SK-N-SH (cell line): ENCODE measurements at regions not wholly inside any gene's neighbourhood (a gene's known extent, or its start where the extent isn't known, plus 50 kb on each side); places are given as distances from the start of the nearest gene placed in this dataset.

Source experiments
- CTCF ChIA-PET: fragments of 300-600, 350-600 bp; formaldehyde crosslinking; extraction: SDS; loops from one replicate; lab custom pipeline; 2021; lab: Yijun Ruan, JAX
- POLR2A ChIA-PET: fragments of 350-600 bp; sonication (Branson Sonifier 250); formaldehyde crosslinking; extraction: SDS; loops from one replicate; lab custom pipeline; 2020; ENCODE audit warnings: antibody characterized with exemption, inconsistent platforms; lab: Yijun Ruan, JAX
- DNase-seq: peaks from one replicate; pipeline ENCODE4 v3.0.0; 2012
- H2AFZ ChIP-seq: fragments of 200-600 bp; sonication (generic); 2 replicates; pipeline ENCODE4 v1.8.1; 2016; ENCODE audit warnings: antibody characterized with exemption, mild to moderate bottlenecking, low read depth
- H3F3A ChIP-seq: fragments of 200-600 bp; sonication (generic); replicated peaks from 2 replicates; pipeline ENCODE3; 2016; ENCODE audit warnings: antibody characterized with exemption, mild to moderate bottlenecking; ENCODE audit not compliant: insufficient read depth
- H3K27ac ChIP-seq, 2 experiments: fragments of 200-500 bp in 1 of 2; fragments of 200-600 bp in 1 of 2; sonication (Bioruptor generic) in 1 of 2; sonication (generic), shearing (Covaris generic) in 1 of 2; 2 replicates each; pipeline versions ENCODE4 v1.5.1 to v1.6.1; 2014 to 2016; ENCODE audit warnings: low read depth in 2 of 2, inconsistent platforms in 1 of 2, low read length in 1 of 2, mild to moderate bottlenecking in 1 of 2, mixed read lengths in 1 of 2
- H3K27me3 ChIP-seq: fragments of 200-600 bp; sonication (generic), shearing (Covaris generic); 2 replicates; pipeline ENCODE4 v1.6.1; 2016; ENCODE audit warnings: mixed run types; ENCODE audit not compliant: insufficient read depth
- H3K36me3 ChIP-seq, 2 experiments: fragments of 200-500 bp in 1 of 2; fragments of 200-600 bp in 1 of 2; sonication (Bioruptor generic) in 1 of 2; sonication (generic) in 1 of 2; replicated peaks in 1 of 2; 2 replicates each; pipeline versions ENCODE3 to v1.5.1; 2014 to 2016; ENCODE audit warnings: low read length in 1 of 2, mild to moderate bottlenecking in 1 of 2; ENCODE audit not compliant: insufficient read depth in 2 of 2, control insufficient read depth in 1 of 2
- H3K4me1 ChIP-seq, 2 experiments: fragments of 200-500 bp in 1 of 2; fragments of 200-600 bp in 1 of 2; sonication (Bioruptor generic) in 1 of 2; sonication (generic), shearing (Covaris generic) in 1 of 2; 2 replicates each; pipeline versions ENCODE4 v1.5.1 to v1.6.1; 2014 to 2016; ENCODE audit warnings: low read depth in 1 of 2, low read length in 1 of 2, mixed run types in 1 of 2; ENCODE audit not compliant: insufficient read depth in 2 of 2, control insufficient read depth in 1 of 2
- H3K4me2 ChIP-seq: fragments of 200-600 bp; sonication (generic), shearing (Covaris generic); 2 replicates; pipeline ENCODE4 v1.6.1; 2017; ENCODE audit warnings: mixed run types
- H3K4me3 ChIP-seq, 2 experiments: fragments of 200-500 bp in 1 of 2; fragments of 200-600 bp in 1 of 2; sonication (Bioruptor generic) in 1 of 2; sonication (generic), shearing (Covaris generic) in 1 of 2; 2 replicates each; pipeline versions ENCODE4 v1.5.1 to v1.8.1; 2014 to 2016; ENCODE audit warnings: low read depth in 2 of 2, inconsistent platforms in 1 of 2, low read length in 1 of 2, mild to moderate bottlenecking in 1 of 2, mixed read lengths in 1 of 2, moderate library complexity in 1 of 2
- H3K79me2 ChIP-seq: fragments of 200-600 bp; sonication (generic); 2 replicates; pipeline ENCODE4 v1.8.1; 2017; ENCODE audit warnings: mild to moderate bottlenecking; ENCODE audit not compliant: insufficient read depth
- H3K9ac ChIP-seq: fragments of 200-600 bp; sonication (generic); 2 replicates; pipeline ENCODE4 v1.6.1; 2017; ENCODE audit warnings: mixed run types
- H3K9me2 ChIP-seq: fragments of 200-600 bp; sonication (generic); 2 replicates; pipeline ENCODE4 v1.6.1; 2017; ENCODE audit warnings: mixed run types
- H3K9me3 ChIP-seq: fragments of 200-600 bp; sonication (generic); 2 replicates; pipeline ENCODE4 v1.6.1; 2017; ENCODE audit warnings: mixed run types, mild to moderate bottlenecking, moderate library complexity
- H4K20me1 ChIP-seq: fragments of 200-600 bp; sonication (generic); 2 replicates; pipeline ENCODE4 v1.6.1; 2017; ENCODE audit warnings: mild to moderate bottlenecking, mixed run types; ENCODE audit not compliant: insufficient read depth
- ELF1 ChIP-seq: IDR thresholded peaks from 2 replicates; pipeline ENCODE4 v1.4.0; 2012
- EP300 ChIP-seq, 2 experiments: IDR thresholded peaks; 2 replicates each; pipeline versions ENCODE4 v1.4.0 to v1.6.1; 2012; ENCODE audit warnings: borderline replicate concordance in 1 of 2, low read depth in 1 of 2, low read length in 1 of 2
- FOSL2 ChIP-seq: IDR thresholded peaks from 2 replicates; pipeline ENCODE4 v1.4.0; 2012; ENCODE audit warnings: low read depth, mild to moderate bottlenecking, moderate library complexity, borderline replicate concordance
- FOXJ3 ChIP-seq: sonication (generic); formaldehyde crosslinking; IDR thresholded peaks from 2 replicates; pipeline ENCODE4 v1.5.1; 2020; ENCODE audit warnings: mild to moderate bottlenecking, missing genetic modification reagents
- GABPA ChIP-seq: IDR thresholded peaks from 2 replicates; pipeline ENCODE4 v1.4.0; 2012; ENCODE audit warnings: low read depth, mild to moderate bottlenecking
- GATA2 ChIP-seq: sonication (generic); formaldehyde crosslinking; IDR thresholded peaks from 2 replicates; pipeline ENCODE4 v1.5.0; 2020; ENCODE audit warnings: mild to moderate bottlenecking, missing genetic modification reagents
- MXI1 ChIP-seq: IDR thresholded peaks from 2 replicates; pipeline ENCODE4 v1.6.1; 2012; ENCODE audit warnings: mild to moderate bottlenecking, low read depth, low read length, improper control_type of control experiment
- NFIC ChIP-seq: IDR thresholded peaks from 2 replicates; pipeline ENCODE4 v1.4.0; 2012; ENCODE audit warnings: borderline replicate concordance
- NRF1 ChIP-seq: IDR thresholded peaks from 2 replicates; pipeline ENCODE4 v1.6.1; 2012; ENCODE audit warnings: low read depth, mild to moderate bottlenecking, low read length
- RCOR1 ChIP-seq: fragments of 150-350 bp; IDR thresholded peaks from 2 replicates; pipeline ENCODE4 v1.6.1; 2017; ENCODE audit warnings: antibody characterized with exemption, low read length
- RFX5 ChIP-seq: IDR thresholded peaks from 2 replicates; pipeline ENCODE4 v1.6.1; 2012; ENCODE audit warnings: mild to moderate bottlenecking, improper control_type of control experiment, low read length
- RXRA ChIP-seq: IDR thresholded peaks from 2 replicates; pipeline ENCODE4 v1.4.0; 2012; ENCODE audit warnings: low read depth, mild to moderate bottlenecking, borderline replicate concordance
- SMC3 ChIP-seq: IDR thresholded peaks from 2 replicates; pipeline ENCODE4 v1.6.1; 2012; ENCODE audit warnings: low read depth, low read length, improper control_type of control experiment
- TAF1 ChIP-seq: IDR thresholded peaks from 2 replicates; pipeline ENCODE4 v1.6.1; 2012; ENCODE audit warnings: low read depth, mild to moderate bottlenecking, low read length, moderate library complexity, borderline replicate concordance
- TEAD4 ChIP-seq: IDR thresholded peaks from 2 replicates; pipeline ENCODE4 v1.4.0; 2012; ENCODE audit warnings: mild to moderate bottlenecking, borderline replicate concordance; ENCODE audit not compliant: insufficient read depth
- WGBS: methylation state at CpG from one replicate; pipeline ENCODE4 v1.1.6; 2017; ENCODE audit warnings: low lambda C conversion rate; 5-methylcytosine and 5-hydroxymethylcytosine counted together
- TF ChIP-seq, protein P1 (sequence below): IDR thresholded peaks from 2 replicates; pipeline ENCODE4 v1.4.0; 2012; ENCODE audit warnings: low read depth
- TF ChIP-seq, protein P2 (sequence below): IDR thresholded peaks from 2 replicates; pipeline ENCODE4 v1.4.0; 2012; ENCODE audit warnings: low read depth, borderline replicate concordance
- TF ChIP-seq, protein P3 (sequence below): IDR thresholded peaks from 2 replicates; pipeline ENCODE4 v1.4.0; 2012; ENCODE audit warnings: low read depth, borderline replicate concordance
- TF ChIP-seq, protein P4 (sequence below): IDR thresholded peaks from 2 replicates; pipeline ENCODE4; 2012
- TF ChIP-seq, protein P5 (sequence below): IDR thresholded peaks from 2 replicates; pipeline ENCODE4 v1.6.1; 2012; ENCODE audit warnings: mild to moderate bottlenecking, low read depth, low read length, moderate library complexity

DNA sequence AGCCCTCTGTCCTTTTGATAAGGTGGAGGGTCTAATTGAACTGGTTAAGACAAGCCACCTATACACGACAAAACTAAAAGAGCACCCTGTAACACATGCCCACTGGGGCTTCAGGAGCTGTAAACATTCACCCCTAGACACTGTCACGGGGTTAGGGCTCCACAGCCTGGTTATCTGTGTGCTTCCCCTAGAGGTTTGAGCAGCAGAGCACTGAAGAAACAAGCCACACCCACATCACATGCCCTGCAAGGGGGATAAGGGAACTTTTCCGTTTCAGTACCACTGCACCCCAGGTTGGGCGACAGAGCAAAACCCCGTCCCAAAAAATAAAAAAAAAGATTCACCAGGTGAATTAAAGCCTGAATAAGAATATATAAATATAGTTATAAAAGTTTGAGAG is 913.7 kb upstream of the ACVR2A start:
- H2AFZ ChIP-seq: no peak overlapping the region
- POLR2A ChIA-PET: no interaction called here
- 17% methylated on average over 5 of the region's 5 CpGs for WGBS

More for the DNA sequence above, 913.7 kb upstream of the ACVR2A start:
- no peak overlapping the region for H3K4me2 ChIP-seq
- no peaks in the 10 kb centered on the region for H3K36me3 ChIP-seq
- H3K9ac ChIP-seq: no peak overlapping the region
- no peaks in the 10 kb centered on the region for H3K9me2 ChIP-seq
- no peaks in the 10 kb centered on the region for H3K4me1 ChIP-seq
- H3K9me3 ChIP-seq: no peaks in the 10 kb centered on the region
- H3F3A ChIP-seq: no peaks in the 10 kb centered on the region
- CTCF ChIA-PET: no interaction called here
- no peaks in the 10 kb centered on the region for H4K20me1 ChIP-seq
- TF ChIP-seq FOSL2 (no peak), RCOR1 (no peak), RXRA (no peak), NRF1 (no peak), SMC3 (no peak), MXI1 (no peak), TEAD4 (no peak), NFIC (no peak), TAF1 (no peak), EP300 (IDR thresholded peaks at IDR 0.05; ENCODE audit: borderline replicate concordance in 1 of 2, low read depth in 1 of 2, low read length in 1 of 2) (no peak), ELF1 (no peak), GATA2 (no peak), FOXJ3 (CRISPR knock-in tag) (no peak), RFX5 (no peak), GABPA (no peak)
- TF ChIP-seq, protein P1, sequence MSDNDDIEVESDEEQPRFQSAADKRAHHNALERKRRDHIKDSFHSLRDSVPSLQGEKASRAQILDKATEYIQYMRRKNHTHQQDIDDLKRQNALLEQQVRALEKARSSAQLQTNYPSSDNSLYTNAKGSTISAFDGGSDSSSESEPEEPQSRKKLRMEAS: no peak
- TF ChIP-seq, protein P2, sequence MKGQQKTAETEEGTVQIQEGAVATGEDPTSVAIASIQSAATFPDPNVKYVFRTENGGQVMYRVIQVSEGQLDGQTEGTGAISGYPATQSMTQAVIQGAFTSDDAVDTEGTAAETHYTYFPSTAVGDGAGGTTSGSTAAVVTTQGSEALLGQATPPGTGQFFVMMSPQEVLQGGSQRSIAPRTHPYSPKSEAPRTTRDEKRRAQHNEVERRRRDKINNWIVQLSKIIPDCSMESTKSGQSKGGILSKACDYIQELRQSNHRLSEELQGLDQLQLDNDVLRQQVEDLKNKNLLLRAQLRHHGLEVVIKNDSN: no peak
- TF ChIP-seq, protein P3, sequence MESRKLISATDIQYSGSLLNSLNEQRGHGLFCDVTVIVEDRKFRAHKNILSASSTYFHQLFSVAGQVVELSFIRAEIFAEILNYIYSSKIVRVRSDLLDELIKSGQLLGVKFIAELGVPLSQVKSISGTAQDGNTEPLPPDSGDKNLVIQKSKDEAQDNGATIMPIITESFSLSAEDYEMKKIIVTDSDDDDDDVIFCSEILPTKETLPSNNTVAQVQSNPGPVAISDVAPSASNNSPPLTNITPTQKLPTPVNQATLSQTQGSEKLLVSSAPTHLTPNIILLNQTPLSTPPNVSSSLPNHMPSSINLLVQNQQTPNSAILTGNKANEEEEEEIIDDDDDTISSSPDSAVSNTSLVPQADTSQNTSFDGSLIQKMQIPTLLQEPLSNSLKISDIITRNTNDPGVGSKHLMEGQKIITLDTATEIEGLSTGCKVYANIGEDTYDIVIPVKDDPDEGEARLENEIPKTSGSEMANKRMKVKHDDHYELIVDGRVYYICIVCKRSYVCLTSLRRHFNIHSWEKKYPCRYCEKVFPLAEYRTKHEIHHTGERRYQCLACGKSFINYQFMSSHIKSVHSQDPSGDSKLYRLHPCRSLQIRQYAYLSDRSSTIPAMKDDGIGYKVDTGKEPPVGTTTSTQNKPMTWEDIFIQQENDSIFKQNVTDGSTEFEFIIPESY: no peak
- TF ChIP-seq, protein P4, sequence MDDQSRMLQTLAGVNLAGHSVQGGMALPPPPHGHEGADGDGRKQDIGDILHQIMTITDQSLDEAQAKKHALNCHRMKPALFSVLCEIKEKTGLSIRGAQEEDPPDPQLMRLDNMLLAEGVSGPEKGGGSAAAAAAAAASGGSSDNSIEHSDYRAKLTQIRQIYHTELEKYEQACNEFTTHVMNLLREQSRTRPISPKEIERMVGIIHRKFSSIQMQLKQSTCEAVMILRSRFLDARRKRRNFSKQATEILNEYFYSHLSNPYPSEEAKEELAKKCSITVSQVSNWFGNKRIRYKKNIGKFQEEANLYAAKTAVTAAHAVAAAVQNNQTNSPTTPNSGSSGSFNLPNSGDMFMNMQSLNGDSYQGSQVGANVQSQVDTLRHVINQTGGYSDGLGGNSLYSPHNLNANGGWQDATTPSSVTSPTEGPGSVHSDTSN: no peak
- TF ChIP-seq, protein P5, sequence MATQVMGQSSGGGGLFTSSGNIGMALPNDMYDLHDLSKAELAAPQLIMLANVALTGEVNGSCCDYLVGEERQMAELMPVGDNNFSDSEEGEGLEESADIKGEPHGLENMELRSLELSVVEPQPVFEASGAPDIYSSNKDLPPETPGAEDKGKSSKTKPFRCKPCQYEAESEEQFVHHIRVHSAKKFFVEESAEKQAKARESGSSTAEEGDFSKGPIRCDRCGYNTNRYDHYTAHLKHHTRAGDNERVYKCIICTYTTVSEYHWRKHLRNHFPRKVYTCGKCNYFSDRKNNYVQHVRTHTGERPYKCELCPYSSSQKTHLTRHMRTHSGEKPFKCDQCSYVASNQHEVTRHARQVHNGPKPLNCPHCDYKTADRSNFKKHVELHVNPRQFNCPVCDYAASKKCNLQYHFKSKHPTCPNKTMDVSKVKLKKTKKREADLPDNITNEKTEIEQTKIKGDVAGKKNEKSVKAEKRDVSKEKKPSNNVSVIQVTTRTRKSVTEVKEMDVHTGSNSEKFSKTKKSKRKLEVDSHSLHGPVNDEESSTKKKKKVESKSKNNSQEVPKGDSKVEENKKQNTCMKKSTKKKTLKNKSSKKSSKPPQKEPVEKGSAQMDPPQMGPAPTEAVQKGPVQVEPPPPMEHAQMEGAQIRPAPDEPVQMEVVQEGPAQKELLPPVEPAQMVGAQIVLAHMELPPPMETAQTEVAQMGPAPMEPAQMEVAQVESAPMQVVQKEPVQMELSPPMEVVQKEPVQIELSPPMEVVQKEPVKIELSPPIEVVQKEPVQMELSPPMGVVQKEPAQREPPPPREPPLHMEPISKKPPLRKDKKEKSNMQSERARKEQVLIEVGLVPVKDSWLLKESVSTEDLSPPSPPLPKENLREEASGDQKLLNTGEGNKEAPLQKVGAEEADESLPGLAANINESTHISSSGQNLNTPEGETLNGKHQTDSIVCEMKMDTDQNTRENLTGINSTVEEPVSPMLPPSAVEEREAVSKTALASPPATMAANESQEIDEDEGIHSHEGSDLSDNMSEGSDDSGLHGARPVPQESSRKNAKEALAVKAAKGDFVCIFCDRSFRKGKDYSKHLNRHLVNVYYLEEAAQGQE: no peak
- TF ChIP-seq, all 33 proteins: peak for 0
- no peaks in the 10 kb centered on the region for H3K79me2 ChIP-seq
- no peaks in the 10 kb centered on the region for H3K27me3 ChIP-seq
- no peak overlapping the region for H3K27ac ChIP-seq
- H3K4me3 ChIP-seq: no peak overlapping the region
- no peak for DNase-seq
